ENCODE measurements at regions not wholly inside any gene's neighbourhood (a gene's known extent, or its start where the extent isn't known, plus 50 kb on each side); places are given as distances from the start of the nearest gene placed in this dataset.
A peak's percentile ranks its signal among the peaks of the same experiment; 100 is the strongest.

- TF ChIP-seq RXRA (IDR thresholded peaks at IDR 0.05; ENCODE audit: borderline replicate concordance, low read depth) (0 out of 2 replicates have a peak, but pooled peaks have one; percentile 20), FOXM1 (IDR thresholded peaks at IDR 0.05; ENCODE audit: low read depth) (no peak), EZH2phosphoT487 (IDR thresholded peaks at IDR 0.05; ENCODE audit: borderline replicate concordance, low read depth) (no peak), RCOR1 (IDR thresholded peaks at IDR 0.05; ENCODE audit: low read length) (no peak), IRF3 (IDR thresholded peaks at IDR 0.05; ENCODE audit: low read depth, low read length) (no peak), RAD21 (IDR thresholded peaks at IDR 0.05; ENCODE audit: low read length) (no peak), TCF12 (IDR thresholded peaks at IDR 0.05) (peak; percentile 56), CHD2 (IDR thresholded peaks at IDR 0.05; ENCODE audit: low read length, partially characterized antibody) (no peak), POLR2AphosphoS5 (IDR thresholded peaks at IDR 0.05; ENCODE audit: low read depth, low read length) (no peak), ELF1 (IDR thresholded peaks at IDR 0.05) (no peak), SIN3A (IDR thresholded peaks at IDR 0.05; ENCODE audit: borderline replicate concordance, low read depth, low read length) (no peak), JUND (IDR thresholded peaks at IDR 0.05) (peak; percentile 62)
- TF ChIP-seq, protein P1, sequence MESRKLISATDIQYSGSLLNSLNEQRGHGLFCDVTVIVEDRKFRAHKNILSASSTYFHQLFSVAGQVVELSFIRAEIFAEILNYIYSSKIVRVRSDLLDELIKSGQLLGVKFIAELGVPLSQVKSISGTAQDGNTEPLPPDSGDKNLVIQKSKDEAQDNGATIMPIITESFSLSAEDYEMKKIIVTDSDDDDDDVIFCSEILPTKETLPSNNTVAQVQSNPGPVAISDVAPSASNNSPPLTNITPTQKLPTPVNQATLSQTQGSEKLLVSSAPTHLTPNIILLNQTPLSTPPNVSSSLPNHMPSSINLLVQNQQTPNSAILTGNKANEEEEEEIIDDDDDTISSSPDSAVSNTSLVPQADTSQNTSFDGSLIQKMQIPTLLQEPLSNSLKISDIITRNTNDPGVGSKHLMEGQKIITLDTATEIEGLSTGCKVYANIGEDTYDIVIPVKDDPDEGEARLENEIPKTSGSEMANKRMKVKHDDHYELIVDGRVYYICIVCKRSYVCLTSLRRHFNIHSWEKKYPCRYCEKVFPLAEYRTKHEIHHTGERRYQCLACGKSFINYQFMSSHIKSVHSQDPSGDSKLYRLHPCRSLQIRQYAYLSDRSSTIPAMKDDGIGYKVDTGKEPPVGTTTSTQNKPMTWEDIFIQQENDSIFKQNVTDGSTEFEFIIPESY (IDR thresholded peaks at IDR 0.05; ENCODE audit: borderline replicate concordance, low read depth), result no peak
These were observed 881.3 kb downstream of the KCNA4 start (continued) for GRCh38 chr11:29135504-29135903.

GRCh38 chr11:29131055-29131454 is 885.8 kb downstream of the KCNA4 start:
- ChIA-PET CTCF (no interaction called here), POLR2A (no interaction called here)
- no peaks in the 10 kb centered on the region for H3F3A ChIP-seq (replicated peaks; ENCODE audit: insufficient read depth)
- H2AFZ ChIP-seq (ENCODE audit: low read depth), result no peak overlapping the region
- no peaks in the 10 kb centered on the region for H3K27me3 ChIP-seq (ENCODE audit: insufficient read depth)
- H3K9me3 ChIP-seq, result no peaks in the 10 kb centered on the region
- 56% methylated on average over 1 of the region's 1 CpG for whole genome bisulfite sequencing (ENCODE audit: low lambda C conversion rate)
- H3K4me2 ChIP-seq, result no peak overlapping the region
- H3K4me3 ChIP-seq (ENCODE audit: low read depth in 2 of 2, low read length in 1 of 2), result no peak overlapping the region
- no peaks in the 10 kb centered on the region for H3K9me2 ChIP-seq
- H3K9ac ChIP-seq, result no peak overlapping the region
- H3K27ac ChIP-seq (ENCODE audit: low read depth in 2 of 2, low read length in 1 of 2), result no peak overlapping the region
- DNase-seq, result no peak
- no peaks in the 10 kb centered on the region for H3K79me2 ChIP-seq (ENCODE audit: insufficient read depth)
- no peak for TF ChIP-seq CHD2 (IDR thresholded peaks at IDR 0.05; ENCODE audit: low read length, partially characterized antibody)
- TF ChIP-seq ELF1 (IDR thresholded peaks at IDR 0.05), result no peak
- TF ChIP-seq TCF12 (IDR thresholded peaks at IDR 0.05), result no peak
- TF ChIP-seq SIN3A (IDR thresholded peaks at IDR 0.05; ENCODE audit: borderline replicate concordance, low read depth, low read length), result no peak
- no peak for TF ChIP-seq GATA2 (CRISPR knock-in tag; IDR thresholded peaks at IDR 0.05)
- TF ChIP-seq, protein P1 (IDR thresholded peaks at IDR 0.05; ENCODE audit: borderline replicate concordance, low read depth), result no peak
- TF ChIP-seq SMC3 (IDR thresholded peaks at IDR 0.05; ENCODE audit: low read depth, low read length), result no peak
- H3K36me3 ChIP-seq (replicated peaks in 1 of 2; ENCODE audit: control insufficient read depth in 1 of 2, insufficient read depth in 2 of 2, low read length in 1 of 2), result no peaks in the 10 kb centered on the region
- H3K4me1 ChIP-seq (ENCODE audit: control insufficient read depth in 1 of 2, insufficient read depth in 2 of 2, low read depth in 1 of 2, low read length in 1 of 2), result peaks cover 0 to 16% of the 10 kb centered on the region in 2 experiments; a peak in 1 of 4 replicates
- H4K20me1 ChIP-seq (ENCODE audit: insufficient read depth), result no peaks in the 10 kb centered on the region
